DMS 273 (cell line): ENCODE measurements at regions not wholly inside any gene's neighbourhood (a gene's known extent, or its start where the extent isn't known, plus 50 kb on each side); places are given as distances from the start of the nearest gene placed in this dataset.
"Not testable (repeated sequence)": the region's sequence is repeated elsewhere in the genome, so short reads cannot be mapped to it uniquely, and the experiment has no call there.

ENCODE experiments used
- DNase-seq: peaks from one replicate; lab custom pipeline; 2025; ENCODE audit not compliant: unreplicated experiment; lab: John Stamatoyannopoulos, UW

DNA sequence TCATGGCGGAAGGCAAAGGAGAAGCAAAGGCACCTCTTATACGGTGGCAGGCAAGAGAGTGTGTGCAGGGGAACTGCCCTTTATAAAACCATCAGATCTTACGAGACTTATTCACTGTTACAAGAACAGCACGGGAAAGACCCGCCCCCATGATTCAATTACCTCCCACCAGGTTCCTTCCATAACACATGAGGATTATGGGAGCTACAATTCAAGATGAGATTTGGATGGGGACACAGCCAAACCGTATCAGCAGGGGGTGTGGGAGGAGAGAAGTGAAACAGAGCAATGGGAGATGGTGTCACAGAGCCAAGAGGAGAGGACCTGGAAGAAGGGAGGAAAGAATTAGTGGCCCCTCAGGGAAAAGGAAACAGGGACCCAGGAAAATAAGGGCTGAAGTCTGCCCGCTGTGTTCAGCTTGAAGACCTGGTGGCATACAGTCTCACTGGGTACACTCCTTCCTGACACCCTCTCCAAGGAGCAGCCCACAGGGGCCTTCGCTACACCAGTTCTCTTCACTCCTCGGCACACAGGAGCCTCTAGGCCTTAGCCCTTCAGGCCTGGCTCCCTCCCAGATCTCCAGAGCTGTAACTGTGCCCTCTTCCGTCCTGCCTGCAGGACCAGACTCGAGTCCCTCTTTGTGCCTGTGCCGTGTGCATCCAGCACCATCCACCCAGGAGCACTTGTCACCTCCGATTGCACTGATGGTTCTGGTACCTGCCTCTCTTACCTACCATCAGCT, 262.1 kb downstream of the EIPR1 start:
- no peak for DNase-seq

DNA sequence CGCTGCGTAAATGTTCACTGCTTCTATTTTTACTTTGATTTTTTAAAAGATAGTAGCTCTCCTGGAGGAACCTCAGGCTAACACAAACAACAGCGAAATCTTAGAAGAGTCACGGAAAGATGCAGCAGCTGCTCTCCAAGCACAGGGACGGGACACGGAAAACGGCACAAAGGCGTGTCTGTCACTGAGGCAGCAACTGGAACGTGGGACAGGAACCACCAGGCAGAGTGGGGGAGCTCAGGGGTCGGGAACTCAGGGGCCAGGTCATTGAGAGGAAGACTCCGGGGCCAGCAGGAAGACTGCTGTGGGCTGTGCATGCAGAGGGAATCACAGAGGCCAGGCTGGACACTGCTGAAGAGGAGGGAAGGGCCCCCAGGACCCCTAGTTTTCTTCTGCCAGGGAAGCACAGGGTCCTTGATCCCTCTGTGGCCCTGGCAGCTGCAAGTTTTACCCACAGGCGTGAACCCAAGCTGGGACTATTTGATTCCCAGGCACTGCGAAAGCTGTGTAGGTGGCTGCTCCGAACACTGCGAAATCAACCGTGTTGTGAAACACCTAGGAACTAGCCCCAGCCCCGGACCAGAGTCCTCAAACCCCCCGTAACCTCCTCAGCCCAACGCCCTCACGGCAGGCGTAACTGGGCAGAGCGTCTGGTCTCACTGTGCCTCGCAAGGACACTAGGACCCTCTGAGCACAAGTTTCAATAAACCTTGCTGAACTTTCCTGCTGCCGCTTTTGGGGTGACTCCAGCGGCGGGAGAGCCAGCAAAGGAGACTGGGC, 263.0 kb downstream of the EIPR1 start:
- no peak for DNase-seq

- DNase-seq = no peak
These were observed 263.8 kb downstream of the EIPR1 start for GRCh38 chr2:3113769-3114168.

- DNase-seq = no peak
These were observed 264.5 kb downstream of the EIPR1 start for GRCh38 chr2:3113122-3113521.

- no peak for DNase-seq
These were observed 265.1 kb downstream of the EIPR1 start for GRCh38 chr2:3112553-3112952.

DNA sequence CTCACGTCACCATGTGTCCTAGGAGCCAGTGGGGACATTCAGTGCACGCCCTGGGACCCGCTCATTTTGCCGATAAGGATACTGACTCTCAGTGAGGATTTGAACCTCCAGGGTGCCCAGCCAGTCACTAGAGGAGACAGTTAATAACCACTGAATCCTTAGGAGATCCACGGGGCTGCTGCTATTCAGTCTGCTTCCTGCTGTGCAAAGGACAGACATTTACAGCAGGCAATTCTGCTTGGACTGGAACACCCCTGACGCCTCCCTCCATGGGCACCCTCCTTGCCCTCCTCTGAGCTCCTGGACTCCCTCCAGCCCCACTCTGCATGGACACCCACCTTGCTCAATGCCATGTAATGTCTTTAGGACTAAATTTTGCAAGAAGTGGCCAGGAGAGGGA, 265.5 kb downstream of the EIPR1 start:
- no peak for DNase-seq

- DNase-seq = no peak
These were observed 266.5 kb downstream of the EIPR1 start for GRCh38 chr2:3110994-3111666.

DNA sequence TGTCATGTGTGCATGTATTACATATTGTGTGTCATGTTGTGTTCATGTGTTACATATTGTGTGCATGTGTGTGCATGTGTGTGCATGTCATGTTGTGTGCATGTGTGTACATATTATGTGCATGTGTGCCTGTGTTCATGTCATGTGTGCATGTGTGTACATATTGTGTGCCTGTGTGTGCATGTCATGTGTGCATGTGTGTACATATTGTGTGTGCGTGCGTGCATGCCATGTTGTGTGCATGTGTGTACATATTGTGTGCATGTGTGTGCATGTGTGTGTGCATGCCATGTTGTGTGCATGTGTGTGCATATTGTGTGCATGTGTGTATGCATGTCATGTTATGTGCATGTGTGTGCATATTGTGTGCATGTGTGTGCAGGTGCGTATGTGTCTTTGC, 267.1 kb downstream of the EIPR1 start:
- no peak for DNase-seq

GRCh38 chr2:3108710-3109702, 268.6 kb downstream of the EIPR1 start:
- no peak for DNase-seq

DNA sequence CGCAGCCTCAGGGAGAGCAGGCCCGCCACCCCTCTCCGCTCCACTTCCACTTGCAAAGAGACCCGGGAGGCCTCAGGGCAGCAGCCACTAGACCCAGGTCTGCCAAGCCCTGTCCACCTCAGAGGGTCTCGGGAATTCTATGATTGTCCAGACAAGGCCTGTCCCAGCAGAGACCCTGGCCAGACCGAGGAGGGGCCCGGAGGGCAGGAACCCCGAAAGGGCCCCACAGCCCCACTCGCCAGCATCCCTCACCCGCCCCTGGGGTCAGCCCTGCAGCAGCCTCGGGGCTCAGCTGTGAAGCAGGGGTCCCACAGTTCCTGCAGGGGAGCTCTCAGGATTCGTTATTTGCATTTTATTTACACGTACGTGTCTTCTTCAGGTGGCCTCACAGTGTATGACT, 269.5 kb downstream of the EIPR1 start:
- no peak for DNase-seq

- DNase-seq = no peak
These were observed 270.1 kb downstream of the EIPR1 start for GRCh38 chr2:3107567-3107966.

GRCh38 chr2:3105814-3106569, 271.6 kb downstream of the EIPR1 start:
- no peak for DNase-seq

GRCh38 chr2:3104958-3105813, 272.4 kb downstream of the EIPR1 start:
- DNase-seq = not testable (repeated sequence)

DNA sequence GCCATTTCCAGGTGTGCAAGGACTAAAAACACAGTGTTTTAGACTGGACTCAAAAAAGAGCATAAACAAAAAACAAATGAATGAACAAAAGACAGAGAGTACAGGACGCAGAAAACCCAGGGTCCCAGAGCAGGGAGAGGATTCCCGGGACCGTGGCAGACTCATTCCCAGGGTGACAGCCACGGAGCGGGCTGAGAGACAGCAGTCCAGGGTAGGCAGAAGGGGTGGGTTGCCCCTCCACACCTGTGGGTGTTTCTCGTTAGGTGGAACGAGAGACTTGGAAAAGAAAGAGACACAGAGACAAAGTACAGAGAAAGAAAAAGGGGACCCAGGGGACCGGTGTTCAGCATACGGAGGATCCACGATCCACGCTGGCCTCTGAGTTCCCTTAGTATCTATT, 273.4 kb downstream of the EIPR1 start:
- DNase-seq = no peak

- no peak for DNase-seq
These were observed 274.6 kb downstream of the EIPR1 start for GRCh38 chr2:3102922-3103569.

DNA sequence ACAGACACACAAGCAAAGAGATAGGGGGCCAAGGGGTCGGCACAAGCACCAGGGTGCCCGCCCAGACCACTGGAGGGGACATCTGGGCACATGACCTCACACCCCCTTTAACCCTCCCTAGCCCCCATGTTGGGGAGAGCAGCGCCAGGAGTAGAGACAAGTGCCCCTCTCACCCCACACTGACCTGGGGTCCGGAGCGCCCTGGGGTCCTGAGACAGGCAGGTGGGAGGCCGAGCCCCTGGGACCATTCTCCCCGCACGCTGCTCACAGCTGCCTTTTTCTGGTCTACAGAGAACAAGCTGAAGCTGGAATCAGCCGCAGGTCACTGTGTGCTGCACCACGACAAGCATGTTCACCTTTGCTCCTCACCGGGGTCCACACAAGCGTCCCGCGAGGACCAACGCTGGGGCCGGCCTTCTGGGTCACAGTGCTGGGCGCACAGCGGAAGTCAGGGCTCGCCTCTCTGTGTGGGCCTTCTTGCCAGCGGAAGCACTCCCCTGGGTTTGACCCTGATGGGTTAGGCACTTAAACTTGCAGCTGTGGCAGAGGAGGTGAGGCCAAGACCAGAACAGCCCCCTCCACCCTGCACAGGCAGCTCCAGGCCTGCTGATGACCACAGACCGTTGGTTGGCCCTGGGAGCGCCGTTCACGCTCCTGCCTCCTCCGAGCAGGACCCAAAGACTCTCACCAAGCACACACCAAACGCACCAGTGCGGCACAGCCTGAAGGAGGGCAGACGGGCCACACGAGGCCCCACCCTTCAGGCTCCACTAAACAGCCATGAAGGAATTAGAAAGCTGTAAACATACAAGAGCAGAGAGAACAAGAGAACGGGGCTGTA, 275.3 kb downstream of the EIPR1 start:
- DNase-seq = no peak

DNA sequence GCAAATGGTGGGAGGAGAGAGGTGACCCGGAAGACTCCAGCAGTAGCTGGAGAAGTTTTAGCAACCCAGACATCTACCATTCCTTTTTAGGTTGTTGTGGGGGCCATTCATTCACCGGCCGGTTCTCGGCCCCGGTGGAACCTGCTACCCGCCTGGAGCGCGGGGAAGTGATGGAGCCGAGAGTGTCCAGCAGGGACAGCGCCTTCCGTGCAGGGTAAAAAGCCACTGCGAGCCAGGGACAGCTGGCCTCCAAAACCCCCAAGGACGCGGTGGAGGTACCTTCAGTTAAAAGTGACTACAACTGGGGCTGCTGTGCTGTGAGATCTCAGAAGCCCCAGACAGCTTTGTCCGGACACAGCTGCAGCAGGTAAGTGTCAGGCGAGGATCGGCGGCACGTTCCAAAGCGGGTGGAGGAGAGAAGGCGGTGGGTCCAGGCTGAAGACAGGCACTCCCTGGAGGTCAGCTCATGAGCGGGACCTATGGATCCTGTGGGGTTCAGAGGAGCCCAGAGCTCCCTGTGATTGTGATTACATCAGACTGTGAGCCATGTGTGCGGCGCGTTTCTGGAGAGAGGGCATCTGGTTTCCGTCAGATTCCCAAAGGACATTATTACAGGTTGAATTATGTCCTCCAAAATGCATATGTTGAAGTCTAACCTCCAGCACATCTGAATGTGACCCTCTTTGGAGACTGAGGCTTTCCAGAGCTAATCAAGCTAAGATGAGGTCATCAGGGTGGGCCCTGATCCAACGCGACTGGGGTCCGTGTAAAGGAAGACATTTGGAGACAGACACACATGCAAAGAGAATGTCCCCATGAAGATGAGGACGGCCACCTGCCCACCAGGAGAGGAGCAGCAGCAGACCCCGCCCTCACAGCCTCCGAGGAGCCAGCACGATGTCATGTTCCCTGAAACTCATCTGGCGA, 276.3 kb downstream of the EIPR1 start:
- DNase-seq = no peak
